ENCODE measurements at regions not wholly inside any gene's neighbourhood (a gene's known extent, or its start where the extent isn't known, plus 50 kb on each side); places are given as distances from the start of the nearest gene placed in this dataset.
"Not testable (repeated sequence)": the region's sequence is repeated elsewhere in the genome, so short reads cannot be mapped to it uniquely, and the experiment has no call there.

GRCh38 chr4:101699441-101700124, 90.9 kb upstream of the BANK1 start:
- no peaks in the 10 kb centered on the region for H3K4me1 Mint-ChIP-seq (ENCODE audit: low read depth)

GRCh38 chr4:101697266-101697665, 93.3 kb upstream of the BANK1 start:
- Mint-ChIP-seq H3K9me3 (no peaks in the 10 kb centered on the region), H3K36me3 (ENCODE audit: low read depth) (no peaks in the 10 kb centered on the region), H3K4me3 (no peak overlapping the region), H3K27me3 (ENCODE audit: insufficient read depth) (0 out of 2 replicates have a peak, but pooled peaks cover 2% of the 10 kb centered on the region), H3K4me1 (ENCODE audit: low read depth) (no peaks in the 10 kb centered on the region), H3K27ac (no peak overlapping the region)
- TF ChIP-seq CTCF (IDR thresholded peaks at IDR 0.05), result no peak
- DNase-seq, result no peak

More at GRCh38 chr4:101699441-101700124, 90.9 kb upstream of the BANK1 start:
- no peaks in the 10 kb centered on the region for H3K9me3 Mint-ChIP-seq
- no peak for DNase-seq
- no peak for TF ChIP-seq CTCF (IDR thresholded peaks at IDR 0.05)
- no peaks in the 10 kb centered on the region for H3K27me3 Mint-ChIP-seq (ENCODE audit: insufficient read depth)
- H3K4me3 Mint-ChIP-seq, result no peak overlapping the region
- H3K36me3 Mint-ChIP-seq (ENCODE audit: low read depth), result no peaks in the 10 kb centered on the region
- H3K27ac Mint-ChIP-seq, result no peak overlapping the region

DNA sequence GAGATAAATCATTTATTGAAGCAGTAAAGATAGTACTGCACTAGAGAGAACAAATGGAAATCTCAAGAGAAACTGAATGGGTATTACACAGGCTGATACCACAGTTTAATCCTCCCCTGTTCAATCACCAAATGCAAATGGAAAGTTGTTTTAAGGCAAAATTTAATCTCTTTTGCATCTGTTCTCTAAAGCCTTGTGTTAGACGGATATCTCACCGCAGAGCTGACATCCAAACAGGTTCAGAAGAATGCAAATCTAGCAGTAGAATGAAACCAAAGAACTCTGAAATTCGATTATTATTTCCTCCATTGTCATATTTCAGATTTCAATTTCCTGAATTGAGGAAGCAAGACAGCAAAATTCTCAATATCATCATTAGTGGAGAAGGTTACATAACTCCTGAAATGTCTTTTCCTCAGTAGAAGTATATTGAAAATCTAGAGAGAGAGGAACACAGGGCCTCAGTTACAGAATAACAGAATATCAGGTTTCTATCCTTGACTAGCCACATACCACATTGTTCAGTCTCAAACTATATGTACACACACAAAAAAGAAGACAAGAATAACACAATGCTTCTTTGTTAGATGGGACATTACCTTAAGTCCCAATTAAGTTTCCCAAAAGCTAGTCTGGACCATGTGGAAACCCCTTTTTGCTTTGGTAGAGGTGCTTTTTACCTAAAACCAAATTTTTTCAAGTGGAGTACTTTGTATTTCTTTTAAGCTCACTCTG, 94.1 kb upstream of the BANK1 start:
- Mint-ChIP-seq H3K36me3 (ENCODE audit: low read depth) (no peaks in the 10 kb centered on the region), H3K4me1 (ENCODE audit: low read depth) (no peaks in the 10 kb centered on the region)

GRCh38 chr4:101695176-101695575, 95.4 kb upstream of the BANK1 start:
- Mint-ChIP-seq H3K4me3 (no peak overlapping the region), H3K36me3 (ENCODE audit: low read depth) (no peaks in the 10 kb centered on the region), H3K27me3 (ENCODE audit: insufficient read depth) (peaks cover 2% of the 10 kb centered on the region; the same call in 1 of the 2 replicates), H3K27ac (no peak overlapping the region), H3K4me1 (ENCODE audit: low read depth) (no peaks in the 10 kb centered on the region), H3K9me3 (no peaks in the 10 kb centered on the region)
- TF ChIP-seq CTCF (IDR thresholded peaks at IDR 0.05), result no peak
- DNase-seq, result no peak

More for the DNA sequence above, 94.1 kb upstream of the BANK1 start:
- Mint-ChIP-seq H3K27me3 (ENCODE audit: insufficient read depth) (0 out of 2 replicates have a peak, but pooled peaks cover 2% of the 10 kb centered on the region), H3K4me3 (no peak overlapping the region), H3K27ac (no peak overlapping the region), H3K9me3 (no peaks in the 10 kb centered on the region)
- no peak for DNase-seq
- TF ChIP-seq CTCF (IDR thresholded peaks at IDR 0.05), result no peak

DNA sequence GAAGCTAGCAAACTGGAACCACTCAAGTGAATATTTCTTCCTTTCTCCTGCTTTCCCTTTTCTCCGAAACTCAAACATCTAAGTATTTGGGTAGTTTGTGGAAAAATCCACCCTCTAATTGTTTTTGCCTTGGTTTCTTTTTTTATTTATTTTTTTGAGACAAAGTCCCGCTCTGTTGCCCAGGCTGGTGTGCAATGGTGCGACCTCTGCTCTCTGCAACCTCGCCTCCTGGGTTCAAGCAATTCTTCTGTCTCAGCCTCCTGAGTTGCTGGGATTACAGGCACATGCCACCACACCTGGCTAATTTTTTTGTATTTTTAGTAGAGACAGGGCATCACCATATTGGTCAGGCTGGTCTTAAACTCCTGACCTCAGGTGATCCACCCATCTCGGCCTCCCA, 96.1 kb upstream of the BANK1 start:
- not testable (repeated sequence) for H3K27me3 Mint-ChIP-seq (ENCODE audit: insufficient read depth); H3K9me3 Mint-ChIP-seq; H3K4me1 Mint-ChIP-seq (ENCODE audit: low read depth); H3K36me3 Mint-ChIP-seq (ENCODE audit: low read depth); H3K27ac Mint-ChIP-seq; DNase-seq; H3K4me3 Mint-ChIP-seq

GRCh38 chr4:101693842-101694398, 96.6 kb upstream of the BANK1 start:
- Mint-ChIP-seq H3K27me3 (ENCODE audit: insufficient read depth) (peaks cover 2% of the 10 kb centered on the region; the same call in 1 of the 2 replicates), H3K27ac (no peak overlapping the region)

More at GRCh38 chr4:101693842-101694398, 96.6 kb upstream of the BANK1 start:
- TF ChIP-seq CTCF (IDR thresholded peaks at IDR 0.05), result no peak
- H3K36me3 Mint-ChIP-seq (ENCODE audit: low read depth), result no peaks in the 10 kb centered on the region
- H3K9me3 Mint-ChIP-seq, result no peaks in the 10 kb centered on the region
- no peak for DNase-seq
- H3K4me3 Mint-ChIP-seq, result no peak overlapping the region
- no peaks in the 10 kb centered on the region for H3K4me1 Mint-ChIP-seq (ENCODE audit: low read depth)

All from HFFc6 (cell line).